GM12878 (cell line): ENCODE measurements at regions not wholly inside any gene's neighbourhood (a gene's known extent, or its start where the extent isn't known, plus 50 kb on each side); places are given as distances from the start of the nearest gene placed in this dataset.

Experiments used
- BCL11A ChIP-seq: IDR thresholded peaks from 2 replicates; pipeline ENCODE4 v1.6.1; 2011; ENCODE audit warnings: low read depth, low read length
- EZH2 ChIP-seq: IDR thresholded peaks from 2 replicates; pipeline ENCODE4 v1.6.1; 2012; ENCODE audit warnings: low read depth, mild to moderate bottlenecking, control low read depth, inconsistent platforms, low read length, borderline replicate concordance; ENCODE audit not compliant: control insufficient read depth
- MXI1 ChIP-seq: fragments of 150-350 bp; IDR thresholded peaks from 2 replicates; pipeline ENCODE4 v1.6.1; 2011; ENCODE audit warnings: low read depth, mild to moderate bottlenecking, inconsistent platforms, low read length, improper control_type of control experiment
- NFIC ChIP-seq: IDR thresholded peaks from 2 replicates; pipeline ENCODE4 v1.6.1; 2012; ENCODE audit warnings: low read depth, mild to moderate bottlenecking, inconsistent platforms, low read length, moderate library complexity
- POLR2A ChIP-seq: IDR thresholded peaks from 2 replicates; pipeline ENCODE4 v1.6.1; 2011; ENCODE audit warnings: low read depth, mild to moderate bottlenecking, low read length

DNA sequence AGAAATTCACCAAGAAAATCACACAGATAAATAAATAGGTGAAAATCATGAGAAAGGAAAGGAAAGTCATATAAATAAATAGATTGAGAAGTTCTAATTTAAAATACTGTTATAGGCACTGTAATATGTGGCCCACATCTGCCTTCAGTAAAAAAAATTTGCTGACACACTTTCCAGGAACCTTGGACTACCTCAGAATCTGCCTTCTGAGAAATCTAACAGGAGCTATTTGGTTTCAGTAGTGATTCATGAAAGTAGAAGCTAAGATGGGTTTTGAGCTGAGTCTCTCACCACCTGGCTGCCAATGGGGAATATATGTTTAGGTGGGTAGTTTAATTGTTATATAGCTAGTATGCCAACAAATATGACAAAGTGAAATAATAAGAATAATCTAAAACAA is 810.0 kb downstream of the RAB28 start:
- no peak for TF ChIP-seq BCL11A
- no peak for TF ChIP-seq MXI1
- TF ChIP-seq POLR2A: no peak
- TF ChIP-seq NFIC: no peak
- no peak for TF ChIP-seq EZH2
